ENCODE measurements at regions not wholly inside any gene's neighbourhood (a gene's known extent, or its start where the extent isn't known, plus 50 kb on each side); places are given as distances from the start of the nearest gene placed in this dataset.

DNA sequence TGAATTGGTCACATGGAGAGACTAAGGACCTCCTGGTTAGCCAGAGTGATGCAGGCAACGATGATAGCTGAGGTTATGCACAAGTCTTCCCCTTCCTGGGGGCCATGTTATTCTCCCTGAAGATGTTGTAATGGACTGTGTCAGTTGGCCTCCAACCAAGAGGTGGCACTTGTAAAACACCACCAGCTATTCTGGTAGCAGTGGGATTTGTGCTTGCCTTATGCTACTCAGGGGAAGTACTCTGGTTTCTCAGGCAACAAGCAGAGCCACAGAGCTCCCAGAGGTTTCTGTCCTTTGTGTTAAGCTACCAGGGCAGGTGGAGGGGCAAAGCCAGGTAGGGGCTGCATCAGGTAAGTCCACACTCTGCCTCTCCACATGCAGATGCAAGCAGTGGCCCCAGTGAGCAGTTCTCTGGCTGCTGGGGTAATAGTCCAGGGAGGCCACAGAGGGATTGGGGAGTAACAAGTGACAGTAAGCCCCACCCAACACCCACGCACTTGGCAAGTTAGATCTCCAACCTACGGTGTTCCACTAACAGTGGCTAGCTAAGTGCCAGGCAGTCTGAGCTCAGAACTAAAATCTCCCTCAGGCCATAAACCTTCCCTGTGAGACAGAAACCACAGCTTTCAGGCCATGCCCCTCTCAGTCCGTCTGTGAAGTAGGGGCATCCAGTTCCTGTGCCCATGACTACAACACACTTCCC is 99.7 kb downstream of the RND3 start (continued):
- TF ChIP-seq, protein P1, sequence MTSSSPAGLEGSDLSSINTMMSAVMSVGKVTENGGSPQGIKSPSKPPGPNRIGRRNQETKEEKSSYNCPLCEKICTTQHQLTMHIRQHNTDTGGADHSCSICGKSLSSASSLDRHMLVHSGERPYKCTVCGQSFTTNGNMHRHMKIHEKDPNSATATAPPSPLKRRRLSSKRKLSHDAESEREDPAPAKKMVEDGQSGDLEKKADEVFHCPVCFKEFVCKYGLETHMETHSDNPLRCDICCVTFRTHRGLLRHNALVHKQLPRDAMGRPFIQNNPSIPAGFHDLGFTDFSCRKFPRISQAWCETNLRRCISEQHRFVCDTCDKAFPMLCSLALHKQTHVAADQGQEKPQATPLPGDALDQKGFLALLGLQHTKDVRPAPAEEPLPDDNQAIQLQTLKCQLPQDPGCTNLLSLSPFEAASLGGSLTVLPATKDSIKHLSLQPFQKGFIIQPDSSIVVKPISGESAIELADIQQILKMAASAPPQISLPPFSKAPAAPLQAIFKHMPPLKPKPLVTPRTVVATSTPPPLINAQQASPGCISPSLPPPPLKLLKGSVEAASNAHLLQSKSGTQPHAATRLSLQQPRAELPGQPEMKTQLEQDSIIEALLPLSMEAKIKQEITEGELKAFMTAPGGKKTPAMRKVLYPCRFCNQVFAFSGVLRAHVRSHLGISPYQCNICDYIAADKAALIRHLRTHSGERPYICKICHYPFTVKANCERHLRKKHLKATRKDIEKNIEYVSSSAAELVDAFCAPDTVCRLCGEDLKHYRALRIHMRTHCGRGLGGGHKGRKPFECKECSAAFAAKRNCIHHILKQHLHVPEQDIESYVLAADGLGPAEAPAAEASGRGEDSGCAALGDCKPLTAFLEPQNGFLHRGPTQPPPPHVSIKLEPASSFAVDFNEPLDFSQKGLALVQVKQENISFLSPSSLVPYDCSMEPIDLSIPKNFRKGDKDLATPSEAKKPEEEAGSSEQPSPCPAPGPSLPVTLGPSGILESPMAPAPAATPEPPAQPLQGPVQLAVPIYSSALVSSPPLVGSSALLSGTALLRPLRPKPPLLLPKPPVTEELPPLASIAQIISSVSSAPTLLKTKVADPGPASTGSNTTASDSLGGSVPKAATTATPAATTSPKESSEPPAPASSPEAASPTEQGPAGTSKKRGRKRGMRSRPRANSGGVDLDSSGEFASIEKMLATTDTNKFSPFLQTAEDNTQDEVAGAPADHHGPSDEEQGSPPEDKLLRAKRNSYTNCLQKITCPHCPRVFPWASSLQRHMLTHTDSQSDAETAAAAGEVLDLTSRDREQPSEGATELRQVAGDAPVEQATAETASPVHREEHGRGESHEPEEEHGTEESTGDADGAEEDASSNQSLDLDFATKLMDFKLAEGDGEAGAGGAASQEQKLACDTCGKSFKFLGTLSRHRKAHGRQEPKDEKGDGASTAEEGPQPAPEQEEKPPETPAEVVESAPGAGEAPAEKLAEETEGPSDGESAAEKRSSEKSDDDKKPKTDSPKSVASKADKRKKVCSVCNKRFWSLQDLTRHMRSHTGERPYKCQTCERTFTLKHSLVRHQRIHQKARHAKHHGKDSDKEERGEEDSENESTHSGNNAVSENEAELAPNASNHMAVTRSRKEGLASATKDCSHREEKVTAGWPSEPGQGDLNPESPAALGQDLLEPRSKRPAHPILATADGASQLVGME (CRISPR knock-in tag; IDR thresholded peaks at IDR 0.05) = no peak
- no peak for TF ChIP-seq ZBTB1 (CRISPR knock-in tag; IDR thresholded peaks at IDR 0.05; ENCODE audit: borderline replicate concordance, low read depth)
- no peak for TF ChIP-seq ZEB2 (IDR thresholded peaks at IDR 0.05)
- TF ChIP-seq ZNF197 (CRISPR knock-in tag; IDR thresholded peaks at IDR 0.05; ENCODE audit: low read depth) = no peak
- TF ChIP-seq, protein P2, sequence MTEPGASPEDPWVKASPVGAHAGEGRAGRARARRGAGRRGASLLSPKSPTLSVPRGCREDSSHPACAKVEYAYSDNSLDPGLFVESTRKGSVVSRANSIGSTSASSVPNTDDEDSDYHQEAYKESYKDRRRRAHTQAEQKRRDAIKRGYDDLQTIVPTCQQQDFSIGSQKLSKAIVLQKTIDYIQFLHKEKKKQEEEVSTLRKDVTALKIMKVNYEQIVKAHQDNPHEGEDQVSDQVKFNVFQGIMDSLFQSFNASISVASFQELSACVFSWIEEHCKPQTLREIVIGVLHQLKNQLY (CRISPR knock-in tag; conservative IDR thresholded peaks at IDR 0.05) = no peak
- TF ChIP-seq, protein P3, sequence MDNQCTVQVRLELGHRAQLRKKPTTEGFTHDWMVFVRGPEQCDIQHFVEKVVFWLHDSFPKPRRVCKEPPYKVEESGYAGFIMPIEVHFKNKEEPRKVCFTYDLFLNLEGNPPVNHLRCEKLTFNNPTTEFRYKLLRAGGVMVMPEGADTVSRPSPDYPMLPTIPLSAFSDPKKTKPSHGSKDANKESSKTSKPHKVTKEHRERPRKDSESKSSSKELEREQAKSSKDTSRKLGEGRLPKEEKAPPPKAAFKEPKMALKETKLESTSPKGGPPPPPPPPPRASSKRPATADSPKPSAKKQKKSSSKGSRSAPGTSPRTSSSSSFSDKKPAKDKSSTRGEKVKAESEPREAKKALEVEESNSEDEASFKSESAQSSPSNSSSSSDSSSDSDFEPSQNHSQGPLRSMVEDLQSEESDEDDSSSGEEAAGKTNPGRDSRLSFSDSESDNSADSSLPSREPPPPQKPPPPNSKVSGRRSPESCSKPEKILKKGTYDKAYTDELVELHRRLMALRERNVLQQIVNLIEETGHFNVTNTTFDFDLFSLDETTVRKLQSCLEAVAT (IDR thresholded peaks at IDR 0.05) = no peak
- TF ChIP-seq MCM5 (IDR thresholded peaks at IDR 0.05; ENCODE audit: low read depth) = no peak

Measured in K562 (cell line).